Activated CD8-positive, alpha-beta memory T cell treated with anti-CD3 and anti-CD28 coated beads, Interleukin-2, amount 10 ng/mL, durations not matched to agents 7 days and 5 days (primary cell): ENCODE measurements at regions not wholly inside any gene's neighbourhood (a gene's known extent, or its start where the extent isn't known, plus 50 kb on each side); places are given as distances from the start of the nearest gene placed in this dataset.
A peak's percentile ranks its signal among the peaks of the same experiment; 100 is the strongest.
"Not testable (repeated sequence)": the region's sequence is repeated elsewhere in the genome, so short reads cannot be mapped to it uniquely, and the experiment has no call there.

Experiments
- ATAC-seq: fragments of 150-1000 bp; cut with Tn5 transposase; one replicate; pipeline ENCODE4 v1.10.0; 2021; ENCODE audit warnings: moderate library complexity
- CTCF ChIA-PET: fragments of 350-600 bp; sonication (Branson Sonifier 250); formaldehyde crosslinking; loops from one replicate; lab custom pipeline; 2021; ENCODE audit warnings: antibody characterized with exemption; lab: Charles Lee
- DNase-seq: peaks from one replicate; pipeline ENCODE4 v3.0.0-alpha.2; 2020
- H3K27ac Mint-ChIP-seq: one replicate; pipeline ENCODE4 v1.8.0; 2021; ENCODE audit warnings: mild to moderate bottlenecking, mixed read lengths
- H3K27me3 Mint-ChIP-seq: one replicate; pipeline ENCODE4 v1.8.0; 2021; ENCODE audit warnings: mixed read lengths
- H3K36me3 Mint-ChIP-seq: one replicate; pipeline ENCODE4 v1.8.0; 2021; ENCODE audit warnings: mild to moderate bottlenecking, mixed read lengths
- H3K4me1 Mint-ChIP-seq: one replicate; pipeline ENCODE4 v1.8.0; 2021; ENCODE audit warnings: mixed read lengths
- H3K4me3 Mint-ChIP-seq: one replicate; pipeline ENCODE4 v1.8.0; 2021; ENCODE audit warnings: mild to moderate bottlenecking, moderate library complexity, mixed read lengths
- H3K9me3 Mint-ChIP-seq: one replicate; pipeline ENCODE4 v1.8.0; 2022; ENCODE audit warnings: low read depth, mixed read lengths

GRCh38 chr11:134841411-134841810 lies 429.4 kb upstream of the B3GAT1 start:
- Mint-ChIP-seq H3K9me3 (no peaks in the 10 kb centered on the region), H3K4me3 (no peak overlapping the region), H3K27me3 (no peaks in the 10 kb centered on the region), H3K36me3 (no peaks in the 10 kb centered on the region), H3K4me1 (no peaks in the 10 kb centered on the region), H3K27ac (no peak overlapping the region)
- no peak for ATAC-seq
- CTCF ChIA-PET: no interaction called here
- peak; percentile 16 for DNase-seq

GRCh38 chr11:134840945-134841344 lies 428.9 kb upstream of the B3GAT1 start:
- CTCF ChIA-PET: no interaction called here
- H3K27me3 Mint-ChIP-seq: no peaks in the 10 kb centered on the region

GRCh38 chr11:134840165-134840564 lies 428.1 kb upstream of the B3GAT1 start:
- H3K36me3 Mint-ChIP-seq, H3K27ac Mint-ChIP-seq, DNase-seq, H3K4me3 Mint-ChIP-seq, H3K27me3 Mint-ChIP-seq, CTCF ChIA-PET, H3K9me3 Mint-ChIP-seq, H3K4me1 Mint-ChIP-seq, ATAC-seq: not testable (repeated sequence)

More at GRCh38 chr11:134840945-134841344, 428.9 kb upstream of the B3GAT1 start:
- no peaks in the 10 kb centered on the region for H3K36me3 Mint-ChIP-seq
- H3K9me3 Mint-ChIP-seq: no peaks in the 10 kb centered on the region
- no peaks in the 10 kb centered on the region for H3K4me1 Mint-ChIP-seq
- ATAC-seq: no peak
- DNase-seq: no peak
- no peak overlapping the region for H3K4me3 Mint-ChIP-seq
- H3K27ac Mint-ChIP-seq: no peak overlapping the region

GRCh38 chr11:134838708-134839107 lies 426.7 kb upstream of the B3GAT1 start:
- ATAC-seq: no peak
- Mint-ChIP-seq H3K4me3 (no peak overlapping the region), H3K27me3 (peaks cover 2% of the 10 kb centered on the region), H3K27ac (no peak overlapping the region), H3K36me3 (no peaks in the 10 kb centered on the region), H3K9me3 (no peaks in the 10 kb centered on the region), H3K4me1 (no peaks in the 10 kb centered on the region)
- DNase-seq: no peak
- CTCF ChIA-PET: no interaction called here

- CTCF ChIA-PET: no interaction called here
- Mint-ChIP-seq H3K27ac (no peak overlapping the region), H3K9me3 (no peaks in the 10 kb centered on the region), H3K36me3 (no peaks in the 10 kb centered on the region), H3K27me3 (peaks cover 5% of the 10 kb centered on the region), H3K4me1 (no peaks in the 10 kb centered on the region), H3K4me3 (no peak overlapping the region)
- ATAC-seq (no peak), DNase-seq (no peak)
Observed at GRCh38 chr11:134837887-134838232, 425.8 kb upstream of the B3GAT1 start.

- no peaks in the 10 kb centered on the region for H3K36me3 Mint-ChIP-seq
- no peaks in the 10 kb centered on the region for H3K4me1 Mint-ChIP-seq
- ATAC-seq: no peak
- H3K9me3 Mint-ChIP-seq: no peaks in the 10 kb centered on the region
- H3K27me3 Mint-ChIP-seq: peaks cover 8% of the 10 kb centered on the region
- CTCF ChIA-PET: no interaction called here
- H3K4me3 Mint-ChIP-seq: no peak overlapping the region
- no peak overlapping the region for H3K27ac Mint-ChIP-seq
- no peak for DNase-seq
Observed at GRCh38 chr11:134837166-134837886, 425.3 kb upstream of the B3GAT1 start.

- H3K4me3 Mint-ChIP-seq: no peak overlapping the region
- CTCF ChIA-PET: no interaction called here
Observed at GRCh38 chr11:134836561-134836960, 424.5 kb upstream of the B3GAT1 start.

GRCh38 chr11:134835561-134835960 lies 423.5 kb upstream of the B3GAT1 start:
- DNase-seq (no peak), ATAC-seq (no peak)
- no peaks in the 10 kb centered on the region for H3K4me1 Mint-ChIP-seq
- no peaks in the 10 kb centered on the region for H3K36me3 Mint-ChIP-seq
- H3K27ac Mint-ChIP-seq: no peak overlapping the region
- H3K4me3 Mint-ChIP-seq: no peak overlapping the region
- H3K27me3 Mint-ChIP-seq: peaks cover 17% of the 10 kb centered on the region
- no peaks in the 10 kb centered on the region for H3K9me3 Mint-ChIP-seq
- CTCF ChIA-PET: no interaction called here

More at GRCh38 chr11:134836561-134836960, 424.5 kb upstream of the B3GAT1 start:
- H3K4me1 Mint-ChIP-seq: no peaks in the 10 kb centered on the region
- no peak overlapping the region for H3K27ac Mint-ChIP-seq
- H3K27me3 Mint-ChIP-seq: peaks cover 14% of the 10 kb centered on the region
- no peaks in the 10 kb centered on the region for H3K36me3 Mint-ChIP-seq
- no peaks in the 10 kb centered on the region for H3K9me3 Mint-ChIP-seq
- ATAC-seq (no peak), DNase-seq (no peak)

GRCh38 chr11:134830312-134830711 lies 418.3 kb upstream of the B3GAT1 start:
- H3K9me3 Mint-ChIP-seq: no peaks in the 10 kb centered on the region
- H3K27ac Mint-ChIP-seq: no peak overlapping the region
- ATAC-seq (no peak), DNase-seq (no peak)
- no peaks in the 10 kb centered on the region for H3K36me3 Mint-ChIP-seq
- no peak overlapping the region for H3K4me3 Mint-ChIP-seq
- CTCF ChIA-PET: interaction anchor here (1.5 kb wide), 1 partner anchor 38 kb away, joined by 5 read pairs; no protein-coding TSS in a partner anchor
- H3K4me1 Mint-ChIP-seq: no peaks in the 10 kb centered on the region
- peaks cover 17% of the 10 kb centered on the region for H3K27me3 Mint-ChIP-seq

GRCh38 chr11:134823970-134824369 lies 411.9 kb upstream of the B3GAT1 start:
- Mint-ChIP-seq H3K4me1 (no peaks in the 10 kb centered on the region), H3K27me3 (peaks cover 4% of the 10 kb centered on the region), H3K4me3 (no peak overlapping the region), H3K9me3 (no peaks in the 10 kb centered on the region), H3K36me3 (no peaks in the 10 kb centered on the region), H3K27ac (no peak overlapping the region)
- CTCF ChIA-PET: no interaction called here
- ATAC-seq: no peak
- no peak for DNase-seq

GRCh38 chr11:134822897-134823296 lies 410.9 kb upstream of the B3GAT1 start:
- Mint-ChIP-seq H3K27me3 (peaks cover 15% of the 10 kb centered on the region), H3K4me3 (no peak overlapping the region), H3K27ac (no peak overlapping the region)

GRCh38 chr11:134821422-134821821 lies 409.4 kb upstream of the B3GAT1 start:
- no peak for DNase-seq
- H3K9me3 Mint-ChIP-seq: no peaks in the 10 kb centered on the region
- no peak overlapping the region for H3K4me3 Mint-ChIP-seq
- H3K36me3 Mint-ChIP-seq: no peaks in the 10 kb centered on the region
- no peaks in the 10 kb centered on the region for H3K4me1 Mint-ChIP-seq
- peaks cover 18% of the 10 kb centered on the region for H3K27me3 Mint-ChIP-seq
- ATAC-seq: no peak
- no peak overlapping the region for H3K27ac Mint-ChIP-seq
- CTCF ChIA-PET: no interaction called here

More at GRCh38 chr11:134822897-134823296, 410.9 kb upstream of the B3GAT1 start:
- ATAC-seq: no peak
- CTCF ChIA-PET: no interaction called here
- Mint-ChIP-seq H3K36me3 (no peaks in the 10 kb centered on the region), H3K9me3 (no peaks in the 10 kb centered on the region), H3K4me1 (no peaks in the 10 kb centered on the region)
- no peak for DNase-seq

GRCh38 chr11:134819041-134819440 lies 407.0 kb upstream of the B3GAT1 start:
- CTCF ChIA-PET: no interaction called here
- peaks cover 20% of the 10 kb centered on the region for H3K27me3 Mint-ChIP-seq
- no peaks in the 10 kb centered on the region for H3K4me1 Mint-ChIP-seq
- DNase-seq (no peak), ATAC-seq (no peak)
- no peak overlapping the region for H3K4me3 Mint-ChIP-seq
- H3K9me3 Mint-ChIP-seq: no peaks in the 10 kb centered on the region
- no peak overlapping the region for H3K27ac Mint-ChIP-seq
- no peaks in the 10 kb centered on the region for H3K36me3 Mint-ChIP-seq

GRCh38 chr11:134818516-134818915 lies 406.5 kb upstream of the B3GAT1 start:
- Mint-ChIP-seq H3K27me3 (peaks cover 20% of the 10 kb centered on the region), H3K27ac (no peak overlapping the region), H3K36me3 (no peaks in the 10 kb centered on the region), H3K9me3 (no peaks in the 10 kb centered on the region), H3K4me3 (no peak overlapping the region), H3K4me1 (no peaks in the 10 kb centered on the region)
- CTCF ChIA-PET: no interaction called here
- DNase-seq: no peak
- ATAC-seq: no peak
